Loucy (cell line): ENCODE measurements at regions not wholly inside any gene's neighbourhood (a gene's known extent, or its start where the extent isn't known, plus 50 kb on each side); places are given as distances from the start of the nearest gene placed in this dataset.

Experiments
- H2AFZ ChIP-seq: fragments of 200-600 bp; sonication (generic); 2 replicates; pipeline ENCODE4 v1.6.0; 2016; ENCODE audit warnings: antibody characterized with exemption, mild to moderate bottlenecking, low read length, moderate library complexity
- H3F3A ChIP-seq: fragments of 200-600 bp; 2 replicates; pipeline ENCODE4 v1.6.0; 2016; ENCODE audit warnings: antibody characterized with exemption, low read depth, mild to moderate bottlenecking
- H3K27me3 ChIP-seq: fragments of 200-600 bp; sonication (generic); 2 replicates; pipeline ENCODE4 v1.6.1; 2014; ENCODE audit warnings: low read length, mild to moderate bottlenecking; ENCODE audit not compliant: insufficient read depth, poor library complexity, severe bottlenecking
- H3K36me3 ChIP-seq: fragments of 200-600 bp; sonication (generic); 2 replicates; pipeline ENCODE4 v1.6.1; 2016; ENCODE audit warnings: low read length; ENCODE audit not compliant: insufficient read depth
- H3K4me1 ChIP-seq: fragments of 200-600 bp; sonication (generic); 2 replicates; pipeline ENCODE4 v1.5.1; 2014; ENCODE audit warnings: low read length, mild to moderate bottlenecking; ENCODE audit not compliant: insufficient read depth, poor library complexity, severe bottlenecking
- H3K4me2 ChIP-seq: fragments of 200-600 bp; sonication (generic); 2 replicates; pipeline ENCODE4 v1.6.0; 2014; ENCODE audit warnings: antibody characterized with exemption, low read length, low read depth, mild to moderate bottlenecking; ENCODE audit not compliant: poor library complexity, severe bottlenecking
- H3K4me3 ChIP-seq: fragments of 200-600 bp; sonication (generic); 2 replicates; pipeline ENCODE4 v1.5.1; 2014; ENCODE audit warnings: low read length, mild to moderate bottlenecking, mixed read lengths; ENCODE audit not compliant: poor library complexity, severe bottlenecking
- H3K79me2 ChIP-seq: fragments of 200-600 bp; sonication (generic); 2 replicates; pipeline ENCODE4 v1.6.1; 2014; ENCODE audit warnings: low read length; ENCODE audit not compliant: insufficient read depth
- H3K9ac ChIP-seq: fragments of 200-600 bp; sonication (generic); 2 replicates; pipeline ENCODE4 v1.6.0; 2014; ENCODE audit warnings: mild to moderate bottlenecking, low read depth, low read length, moderate library complexity; ENCODE audit not compliant: poor library complexity, severe bottlenecking
- H3K9me2 ChIP-seq: fragments of 200-600 bp; sonication (generic); replicated peaks from 2 replicates; pipeline ENCODE4 v1.6.1; 2016; ENCODE audit warnings: low read depth, low read length, mixed read lengths
- H3K9me3 ChIP-seq: fragments of 200-600 bp; sonication (generic); 2 replicates; pipeline ENCODE4 v1.6.1; 2014; ENCODE audit warnings: mild to moderate bottlenecking, antibody characterized with exemption, low read length, low read depth; ENCODE audit not compliant: insufficient read depth
- H4K20me1 ChIP-seq: fragments of 200-600 bp; sonication (generic); 2 replicates; pipeline ENCODE4 v1.6.0; 2014; ENCODE audit warnings: antibody characterized with exemption, low read length, mild to moderate bottlenecking; ENCODE audit not compliant: insufficient read depth, poor library complexity, severe bottlenecking
- EZH2phosphoT487 ChIP-seq: fragments of 200-600 bp; IDR thresholded peaks from 2 replicates; pipeline ENCODE4 v1.6.1; 2018; ENCODE audit warnings: antibody characterized with exemption, mild to moderate bottlenecking, moderate library complexity, borderline replicate concordance
- TF ChIP-seq, protein P1 (sequence below): fragments of 200-600 bp; sonication (generic); conservative IDR thresholded peaks from 2 replicates; pipeline ENCODE4 v1.5.1; 2014; ENCODE audit warnings: mild to moderate bottlenecking, antibody characterized with exemption, low read length

- no peaks in the 10 kb centered on the region for H4K20me1 ChIP-seq
- H3K36me3 ChIP-seq, result no peaks in the 10 kb centered on the region
- no peaks in the 10 kb centered on the region for H3K27me3 ChIP-seq
- TF ChIP-seq, protein P1, sequence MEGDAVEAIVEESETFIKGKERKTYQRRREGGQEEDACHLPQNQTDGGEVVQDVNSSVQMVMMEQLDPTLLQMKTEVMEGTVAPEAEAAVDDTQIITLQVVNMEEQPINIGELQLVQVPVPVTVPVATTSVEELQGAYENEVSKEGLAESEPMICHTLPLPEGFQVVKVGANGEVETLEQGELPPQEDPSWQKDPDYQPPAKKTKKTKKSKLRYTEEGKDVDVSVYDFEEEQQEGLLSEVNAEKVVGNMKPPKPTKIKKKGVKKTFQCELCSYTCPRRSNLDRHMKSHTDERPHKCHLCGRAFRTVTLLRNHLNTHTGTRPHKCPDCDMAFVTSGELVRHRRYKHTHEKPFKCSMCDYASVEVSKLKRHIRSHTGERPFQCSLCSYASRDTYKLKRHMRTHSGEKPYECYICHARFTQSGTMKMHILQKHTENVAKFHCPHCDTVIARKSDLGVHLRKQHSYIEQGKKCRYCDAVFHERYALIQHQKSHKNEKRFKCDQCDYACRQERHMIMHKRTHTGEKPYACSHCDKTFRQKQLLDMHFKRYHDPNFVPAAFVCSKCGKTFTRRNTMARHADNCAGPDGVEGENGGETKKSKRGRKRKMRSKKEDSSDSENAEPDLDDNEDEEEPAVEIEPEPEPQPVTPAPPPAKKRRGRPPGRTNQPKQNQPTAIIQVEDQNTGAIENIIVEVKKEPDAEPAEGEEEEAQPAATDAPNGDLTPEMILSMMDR, result no peak
- no peak for TF ChIP-seq EZH2phosphoT487
- H2AFZ ChIP-seq, result no peak overlapping the region
- no peak overlapping the region for H3K4me3 ChIP-seq
- no peaks in the 10 kb centered on the region for H3K9me2 ChIP-seq
- no peaks in the 10 kb centered on the region for H3K4me1 ChIP-seq
- no peak overlapping the region for H3K4me2 ChIP-seq
- H3K79me2 ChIP-seq, result no peaks in the 10 kb centered on the region
- H3F3A ChIP-seq, result no peaks in the 10 kb centered on the region
- no peak overlapping the region for H3K9ac ChIP-seq
- H3K9me3 ChIP-seq, result no peaks in the 10 kb centered on the region
Observed at GRCh38 chr2:180122874-180123273, 115.8 kb upstream of the CWC22 start.

GRCh38 chr2:180115675-180116074 is 108.6 kb upstream of the CWC22 start:
- Histone ChIP-seq H3K9me3 (no peaks in the 10 kb centered on the region), H3K4me3 (no peak overlapping the region), H3K4me1 (no peaks in the 10 kb centered on the region), H4K20me1 (no peaks in the 10 kb centered on the region), H3K27me3 (no peaks in the 10 kb centered on the region), H3K79me2 (no peaks in the 10 kb centered on the region), H3K36me3 (no peaks in the 10 kb centered on the region), H3K4me2 (no peak overlapping the region), H3K9me2 (no peaks in the 10 kb centered on the region), H2AFZ (no peak overlapping the region), H3K9ac (no peak overlapping the region), H3F3A (no peaks in the 10 kb centered on the region)
- TF ChIP-seq EZH2phosphoT487, result no peak
- TF ChIP-seq, protein P1, result no peak

DNA sequence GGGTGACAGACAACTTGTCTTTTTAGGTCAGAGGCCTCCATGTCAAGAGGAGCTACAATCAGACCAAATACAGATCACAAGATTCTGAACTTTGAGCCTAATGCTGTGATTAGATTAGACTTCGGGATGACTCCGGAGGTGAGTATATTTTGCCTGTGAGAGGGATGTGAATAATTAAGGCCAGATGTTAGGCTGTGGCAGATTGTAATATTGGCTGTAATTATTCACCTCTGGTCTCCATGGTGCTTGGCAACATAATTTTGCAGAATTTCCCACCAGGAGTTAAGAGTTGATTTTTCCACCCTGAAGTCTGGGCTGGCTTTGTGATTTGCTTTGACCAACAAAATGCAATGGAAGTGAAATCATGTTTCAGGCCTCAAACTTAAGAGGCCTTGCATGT is 108.2 kb upstream of the CWC22 start:
- no peak overlapping the region for H2AFZ ChIP-seq
- no peak overlapping the region for H3K4me2 ChIP-seq
- H3K9me2 ChIP-seq, result no peaks in the 10 kb centered on the region
- H3K79me2 ChIP-seq, result no peaks in the 10 kb centered on the region
- H3K4me1 ChIP-seq, result no peaks in the 10 kb centered on the region
- no peak for TF ChIP-seq EZH2phosphoT487
- TF ChIP-seq, protein P1, result no peak
- H3K27me3 ChIP-seq, result no peaks in the 10 kb centered on the region
- H3K4me3 ChIP-seq, result no peak overlapping the region
- H3K36me3 ChIP-seq, result no peaks in the 10 kb centered on the region
- no peaks in the 10 kb centered on the region for H3F3A ChIP-seq
- H3K9me3 ChIP-seq, result no peaks in the 10 kb centered on the region
- H4K20me1 ChIP-seq, result no peaks in the 10 kb centered on the region
- no peak overlapping the region for H3K9ac ChIP-seq
